OCI-LY1 (cell line): ENCODE measurements at regions not wholly inside any gene's neighbourhood (a gene's known extent, or its start where the extent isn't known, plus 50 kb on each side); places are given as distances from the start of the nearest gene placed in this dataset.

ENCODE experiments used
- H2AFZ ChIP-seq: fragments of 200-600 bp; sonication (generic), shearing (Covaris generic); 2 replicates; pipeline ENCODE4 v1.6.0; 2014; ENCODE audit warnings: antibody characterized with exemption, mild to moderate bottlenecking, low read length
- H3F3A ChIP-seq: fragments of 200-600 bp; sonication (generic), shearing (Covaris generic); 2 replicates; pipeline ENCODE4 v1.6.0; 2014; ENCODE audit warnings: mild to moderate bottlenecking, antibody characterized with exemption, low read length, moderate library complexity; ENCODE audit not compliant: insufficient read depth
- H3K27ac ChIP-seq: fragments of 200-600 bp; sonication (generic); 2 replicates; pipeline ENCODE4 v1.5.1; 2014; ENCODE audit warnings: low read length, mixed run types, mild to moderate bottlenecking, low read depth; ENCODE audit not compliant: poor library complexity, severe bottlenecking
- H3K27me3 ChIP-seq: fragments of 200-600 bp; sonication (generic); 2 replicates; pipeline ENCODE4 v1.6.0; 2014; ENCODE audit warnings: antibody characterized with exemption, mild to moderate bottlenecking, low read length, moderate library complexity; ENCODE audit not compliant: insufficient read depth
- H3K36me3 ChIP-seq: fragments of 200-600 bp; sonication (generic); 2 replicates; pipeline ENCODE4 v1.6.1; 2014; ENCODE audit warnings: mild to moderate bottlenecking, antibody characterized with exemption, low read length, moderate library complexity, mixed read lengths; ENCODE audit not compliant: insufficient read depth
- H3K4me1 ChIP-seq: fragments of 200-600 bp; sonication (generic); 2 replicates; pipeline ENCODE4 v1.5.1; 2014; ENCODE audit warnings: mild to moderate bottlenecking, low read length, moderate library complexity; ENCODE audit not compliant: insufficient read depth, severe bottlenecking
- H3K4me2 ChIP-seq: fragments of 200-600 bp; sonication (generic), shearing (Covaris generic); 2 replicates; pipeline ENCODE4 v1.6.1; 2014; ENCODE audit warnings: low read length
- H3K4me3 ChIP-seq: fragments of 200-600 bp; sonication (generic); 2 replicates; pipeline ENCODE4 v1.5.1; 2014; ENCODE audit warnings: low read length, low read depth, mild to moderate bottlenecking, mixed read lengths; ENCODE audit not compliant: poor library complexity, severe bottlenecking
- H3K79me2 ChIP-seq: fragments of 200-600 bp; shearing (Covaris generic); 2 replicates; pipeline ENCODE4 v1.6.1; 2016; ENCODE audit warnings: mixed run types, low read length, mixed read lengths; ENCODE audit not compliant: insufficient read depth
- H3K9ac ChIP-seq: fragments of 200-600 bp; sonication (generic), shearing (Covaris generic); 2 replicates; pipeline ENCODE4 v1.6.1; 2014; ENCODE audit warnings: mild to moderate bottlenecking, low read length, mixed read lengths
- H3K9me2 ChIP-seq: fragments of 200-600 bp; sonication (generic), shearing (Covaris generic); 2 replicates; pipeline ENCODE4 v1.6.1; 2014; ENCODE audit warnings: low read depth, mild to moderate bottlenecking, low read length, mixed read lengths
- H3K9me3 ChIP-seq: fragments of 200-600 bp; shearing (Covaris generic); 2 replicates; pipeline ENCODE4 v1.6.1; 2014; ENCODE audit warnings: low read length, mixed read lengths
- H4K20me1 ChIP-seq: fragments of 200-600 bp; sonication (generic), shearing (Covaris generic); 2 replicates; pipeline ENCODE4 v1.6.0; 2016; ENCODE audit warnings: mild to moderate bottlenecking, low read length; ENCODE audit not compliant: insufficient read depth
- CTCF ChIP-seq: fragments of 200-600 bp; sonication (generic), shearing (Covaris generic); IDR thresholded peaks from 2 replicates; pipeline ENCODE4 v1.5.1; 2017; ENCODE audit warnings: mild to moderate bottlenecking, antibody characterized with exemption, low read length, moderate library complexity, mixed read lengths
- EZH2 ChIP-seq: fragments of 200-600 bp; sonication (generic), shearing (Covaris generic); IDR thresholded peaks from 2 replicates; pipeline ENCODE4 v1.8.0; 2017; ENCODE audit warnings: borderline replicate concordance, mixed run types, mild to moderate bottlenecking, antibody characterized with exemption, low read length, moderate library complexity, mixed read lengths

- no peak for TF ChIP-seq EZH2
- no peak for TF ChIP-seq CTCF
- H2AFZ ChIP-seq: no peak overlapping the region
- H3K36me3 ChIP-seq: no peaks in the 10 kb centered on the region
These were observed 197.4 kb upstream of the IL12B start for GRCh38 chr5:159527546-159528254.

GRCh38 chr5:159531554-159532105, 201.3 kb upstream of the IL12B start:
- Histone ChIP-seq H3K27ac (no peak overlapping the region), H3K9me2 (no peaks in the 10 kb centered on the region), H3K4me1 (no peaks in the 10 kb centered on the region), H3F3A (no peaks in the 10 kb centered on the region), H3K27me3 (no peaks in the 10 kb centered on the region), H3K9me3 (no peaks in the 10 kb centered on the region), H3K79me2 (no peaks in the 10 kb centered on the region), H2AFZ (no peak overlapping the region), H3K4me3 (no peak overlapping the region), H3K4me2 (no peak overlapping the region), H3K9ac (no peak overlapping the region), H4K20me1 (no peaks in the 10 kb centered on the region), H3K36me3 (no peaks in the 10 kb centered on the region)
- no peak for TF ChIP-seq CTCF
- TF ChIP-seq EZH2: no peak

More at GRCh38 chr5:159527546-159528254, 197.4 kb upstream of the IL12B start:
- no peaks in the 10 kb centered on the region for H3K4me1 ChIP-seq
- H3K4me3 ChIP-seq: no peak overlapping the region
- no peaks in the 10 kb centered on the region for H3K79me2 ChIP-seq
- H3F3A ChIP-seq: no peaks in the 10 kb centered on the region
- H3K9me3 ChIP-seq: no peaks in the 10 kb centered on the region
- no peak overlapping the region for H3K9ac ChIP-seq
- H3K27ac ChIP-seq: no peak overlapping the region
- H3K4me2 ChIP-seq: no peak overlapping the region
- no peaks in the 10 kb centered on the region for H4K20me1 ChIP-seq
- H3K9me2 ChIP-seq: no peaks in the 10 kb centered on the region
- no peaks in the 10 kb centered on the region for H3K27me3 ChIP-seq

GRCh38 chr5:159533197-159533596, 202.9 kb upstream of the IL12B start:
- Histone ChIP-seq H3K9me3 (no peaks in the 10 kb centered on the region), H2AFZ (no peak overlapping the region), H3K36me3 (no peaks in the 10 kb centered on the region), H3K9ac (no peak overlapping the region), H3F3A (no peaks in the 10 kb centered on the region), H3K9me2 (no peaks in the 10 kb centered on the region), H3K79me2 (no peaks in the 10 kb centered on the region), H3K4me2 (no peak overlapping the region), H3K27ac (no peak overlapping the region), H4K20me1 (no peaks in the 10 kb centered on the region), H3K4me3 (no peak overlapping the region), H3K4me1 (no peaks in the 10 kb centered on the region), H3K27me3 (no peaks in the 10 kb centered on the region)
- no peak for TF ChIP-seq CTCF
